Tibial artery (tissue), 4 donors: ENCODE measurements at regions not wholly inside any gene's neighbourhood (a gene's known extent, or its start where the extent isn't known, plus 50 kb on each side); places are given as distances from the start of the nearest gene placed in this dataset.

Experiments used
- DNase-seq, 2 donors: peaks; one replicate each; pipeline ENCODE4 v3.0.0-alpha.2; 2019
- H3K27ac ChIP-seq, 2 donors: fragments of 200-600 bp; sonication (generic) in 1 of 2; 1 replicate in 1 of 2; 2 replicates in 1 of 2; pipeline ENCODE4 v1.5.1; 2018 to 2019; ENCODE audit warnings: mild to moderate bottlenecking in 1 of 2
- H3K27me3 ChIP-seq, 2 donors: fragments of 200-600 bp; sonication (generic) in 1 of 2; one replicate each; pipeline versions ENCODE4 v1.5.1 to v1.6.0; 2016 to 2019
- H3K36me3 ChIP-seq, 3 donors: fragments of 200-600 bp; sonication (generic) in 2 of 3; one replicate each; pipeline ENCODE4 v1.5.1; 2016 to 2019; ENCODE audit warnings: mild to moderate bottlenecking in 2 of 3
- H3K4me1 ChIP-seq, 4 donors: fragments of 200-600 bp; sonication (generic) in 2 of 4; 1 replicate in 3 of 4; 2 replicates in 1 of 4; pipeline ENCODE4 v1.5.1; 2016 to 2019
- H3K4me3 ChIP-seq, 2 donors: fragments of 200-600 bp; sonication (generic) in 1 of 2; 1 replicate in 1 of 2; 2 replicates in 1 of 2; pipeline ENCODE4 v1.5.1; 2018 to 2019; ENCODE audit warnings: mild to moderate bottlenecking in 2 of 2
- H3K9me3 ChIP-seq, 3 donors: fragments of 200-600 bp; sonication (generic) in 1 of 3; one replicate each; pipeline ENCODE4 v1.5.1; 2016 to 2019
- CTCF ChIP-seq, 2 experiments: fragments of 200-600 bp in 1 of 2; fragments of 450-650 bp in 1 of 2; IDR thresholded peaks; one replicate each; pipeline ENCODE4 v1.5.1; 2017 to 2019; ENCODE audit warnings: antibody characterized with exemption in 2 of 2, mild to moderate bottlenecking in 1 of 2, moderate library complexity in 1 of 2
- intact Hi-C: fragments of 100-400 bp; cut with DNase I; formaldehyde crosslinking; loops from one replicate; pipeline ENCODE4 v1.15.0; 2023; ENCODE audit warnings: low total_unique reads

GRCh38 chr2:220985561-220985960 lies 586.5 kb downstream of the EPHA4 start:
- Histone ChIP-seq H3K27ac (no peak overlapping the region), H3K27me3 (no peaks in the 10 kb centered on the region)
- intact Hi-C loops = no loop called here

GRCh38 chr2:220987839-220988238 lies 584.3 kb downstream of the EPHA4 start:
- no peak for TF ChIP-seq CTCF (IDR thresholded peaks at IDR 0.05)
- intact Hi-C loops = no loop called here
- no peaks in the 10 kb centered on the region for H3K9me3 ChIP-seq
- H3K4me1 ChIP-seq = no peaks in the 10 kb centered on the region
- no peaks in the 10 kb centered on the region for H3K27me3 ChIP-seq
- H3K27ac ChIP-seq = no peak overlapping the region
- no peaks in the 10 kb centered on the region for H3K36me3 ChIP-seq
- no peak overlapping the region for H3K4me3 ChIP-seq
- no peak for DNase-seq

More at GRCh38 chr2:220985561-220985960, 586.5 kb downstream of the EPHA4 start:
- no peaks in the 10 kb centered on the region for H3K9me3 ChIP-seq
- no peak for TF ChIP-seq CTCF (IDR thresholded peaks at IDR 0.05)
- DNase-seq = no peak
- H3K4me3 ChIP-seq = no peak overlapping the region
- H3K36me3 ChIP-seq = no peaks in the 10 kb centered on the region
- no peaks in the 10 kb centered on the region for H3K4me1 ChIP-seq

DNA sequence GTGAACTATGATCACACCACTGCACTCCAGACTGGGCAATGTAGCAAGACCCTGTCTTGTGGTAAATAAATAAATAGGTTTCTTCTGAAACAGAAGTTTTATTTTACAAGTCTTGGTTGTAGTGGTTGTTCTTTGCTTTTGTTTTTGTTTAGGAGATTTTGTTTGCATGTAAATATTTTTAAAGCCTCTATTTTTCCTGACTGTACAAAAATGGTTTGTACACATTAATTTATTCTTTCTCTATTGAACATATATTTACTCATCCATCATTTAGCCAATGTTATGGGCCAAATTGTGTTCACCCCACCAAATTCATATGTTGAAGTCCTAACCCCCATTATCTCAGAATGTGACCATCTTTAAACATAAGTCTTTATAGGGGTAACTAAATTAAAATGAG lies 580.1 kb downstream of the EPHA4 start:
- H3K9me3 ChIP-seq = no peaks in the 10 kb centered on the region
- no peaks in the 10 kb centered on the region for H3K36me3 ChIP-seq
- no peak overlapping the region for H3K27ac ChIP-seq
- intact Hi-C loops = no loop called here
- TF ChIP-seq CTCF (IDR thresholded peaks at IDR 0.05) = no peak
- no peaks in the 10 kb centered on the region for H3K27me3 ChIP-seq
- H3K4me1 ChIP-seq = peaks cover 0 to 14% (median 5%) of the 10 kb centered on the region in 4 donors
- H3K4me3 ChIP-seq = no peak overlapping the region
- no peak for DNase-seq

GRCh38 chr2:220994846-220995245 lies 577.3 kb downstream of the EPHA4 start:
- TF ChIP-seq CTCF (IDR thresholded peaks at IDR 0.05) = no peak
- no peaks in the 10 kb centered on the region for H3K27me3 ChIP-seq
- DNase-seq = no peak
- no peak overlapping the region for H3K27ac ChIP-seq
- no peaks in the 10 kb centered on the region for H3K36me3 ChIP-seq
- H3K9me3 ChIP-seq = no peaks in the 10 kb centered on the region
- H3K4me1 ChIP-seq = peaks cover 0 to 14% (median 5%) of the 10 kb centered on the region in 4 donors
- intact Hi-C loops = no loop called here
- H3K4me3 ChIP-seq = no peak overlapping the region

DNA sequence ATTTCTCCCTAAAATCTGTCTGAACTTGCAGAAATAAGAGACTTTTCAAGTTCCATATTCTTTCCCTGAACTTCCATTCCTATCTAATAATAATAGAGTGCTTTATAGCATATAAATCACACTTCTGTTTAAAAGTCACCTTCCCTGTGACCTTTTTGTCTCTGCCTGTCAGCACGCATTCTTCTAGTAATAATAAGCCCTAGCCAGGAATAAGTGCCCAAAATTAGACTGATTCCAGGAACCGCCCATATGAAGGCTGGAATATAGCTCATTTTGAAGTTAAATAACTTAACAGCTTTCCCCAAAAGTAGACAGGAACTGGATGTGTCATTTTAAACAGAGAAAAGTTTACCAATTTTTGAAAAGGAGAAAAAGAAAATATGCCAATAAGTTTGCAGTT lies 576.5 kb downstream of the EPHA4 start:
- no peak overlapping the region for H3K4me3 ChIP-seq
- no peak overlapping the region for H3K27ac ChIP-seq
- H3K27me3 ChIP-seq = no peaks in the 10 kb centered on the region
- no peak for DNase-seq
- no peaks in the 10 kb centered on the region for H3K36me3 ChIP-seq
- no peaks in the 10 kb centered on the region for H3K9me3 ChIP-seq
- intact Hi-C loops = no loop called here
- TF ChIP-seq CTCF (IDR thresholded peaks at IDR 0.05) = no peak
- peaks cover 0 to 14% (median 5%) of the 10 kb centered on the region in 4 donors for H3K4me1 ChIP-seq

GRCh38 chr2:220998156-220998555 lies 573.9 kb downstream of the EPHA4 start:
- Histone ChIP-seq H3K4me1 (peaks cover 0 to 14% (median 5%) of the 10 kb centered on the region in 4 donors), H3K36me3 (no peaks in the 10 kb centered on the region), H3K9me3 (no peaks in the 10 kb centered on the region), H3K27ac (no peak overlapping the region), H3K27me3 (no peaks in the 10 kb centered on the region), H3K4me3 (no peak overlapping the region)
- intact Hi-C loops = no loop called here
- DNase-seq = no peak
- TF ChIP-seq CTCF (IDR thresholded peaks at IDR 0.05) = no peak
